IPS-11a (cell line): ENCODE measurements at regions not wholly inside any gene's neighbourhood (a gene's known extent, or its start where the extent isn't known, plus 50 kb on each side); places are given as distances from the start of the nearest gene placed in this dataset.

Source experiments
- H3K4me3 ChIP-seq: one replicate; pipeline ENCODE4 v1.5.1; 2013; ENCODE audit warnings: low read depth, low read length, control low read depth

- H3K4me3 ChIP-seq: no peak overlapping the region
Observed at GRCh38 chr15:29919380-29919881, 97.2 kb upstream of the TJP1 start.

- no peak overlapping the region for H3K4me3 ChIP-seq
Observed at GRCh38 chr15:29917600-29918597, 95.6 kb upstream of the TJP1 start.

DNA sequence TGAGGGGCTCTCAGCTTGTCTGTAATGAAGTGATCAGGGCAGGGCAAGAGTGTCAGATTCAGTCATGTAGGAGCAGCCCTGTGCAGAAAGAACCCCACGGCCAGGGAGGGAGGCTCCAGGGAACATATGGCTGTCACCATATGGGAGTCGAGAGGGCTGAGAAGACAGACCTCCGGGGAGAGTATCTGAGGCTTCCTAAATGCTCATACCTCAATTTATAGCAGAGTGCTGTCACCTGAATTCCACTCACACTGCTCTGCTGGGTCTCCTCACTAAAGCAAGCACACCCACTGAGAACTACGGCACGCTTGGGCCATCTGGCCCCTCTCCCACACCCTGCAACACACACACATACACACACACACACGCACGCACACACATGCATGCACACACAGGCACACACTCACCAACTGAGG lies 92.3 kb upstream of the TJP1 start:
- no peak overlapping the region for H3K4me3 ChIP-seq

- H3K4me3 ChIP-seq: no peak overlapping the region
Observed at GRCh38 chr15:29913528-29914135, 91.4 kb upstream of the TJP1 start.

- no peak overlapping the region for H3K4me3 ChIP-seq
Observed at GRCh38 chr15:29911705-29912104, 89.4 kb upstream of the TJP1 start.

DNA sequence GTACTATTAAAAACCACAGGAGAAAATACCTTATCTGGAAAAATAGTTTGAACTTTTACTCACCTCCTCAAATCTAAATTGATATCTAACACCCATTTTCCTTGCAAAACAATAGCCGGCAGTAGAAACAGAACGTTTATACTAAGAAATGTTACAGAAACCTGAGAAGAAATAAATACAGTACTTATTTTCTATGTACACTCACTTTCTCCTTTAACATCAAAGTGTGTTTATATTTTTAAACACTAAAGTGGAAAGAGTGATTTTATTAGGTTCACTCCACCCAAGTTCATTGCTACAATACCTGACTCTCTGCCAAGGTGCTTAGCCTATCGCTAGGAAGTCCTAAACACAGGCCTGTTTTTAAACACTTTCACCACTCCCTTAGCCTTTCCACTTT lies 87.8 kb upstream of the TJP1 start:
- no peak overlapping the region for H3K4me3 ChIP-seq

DNA sequence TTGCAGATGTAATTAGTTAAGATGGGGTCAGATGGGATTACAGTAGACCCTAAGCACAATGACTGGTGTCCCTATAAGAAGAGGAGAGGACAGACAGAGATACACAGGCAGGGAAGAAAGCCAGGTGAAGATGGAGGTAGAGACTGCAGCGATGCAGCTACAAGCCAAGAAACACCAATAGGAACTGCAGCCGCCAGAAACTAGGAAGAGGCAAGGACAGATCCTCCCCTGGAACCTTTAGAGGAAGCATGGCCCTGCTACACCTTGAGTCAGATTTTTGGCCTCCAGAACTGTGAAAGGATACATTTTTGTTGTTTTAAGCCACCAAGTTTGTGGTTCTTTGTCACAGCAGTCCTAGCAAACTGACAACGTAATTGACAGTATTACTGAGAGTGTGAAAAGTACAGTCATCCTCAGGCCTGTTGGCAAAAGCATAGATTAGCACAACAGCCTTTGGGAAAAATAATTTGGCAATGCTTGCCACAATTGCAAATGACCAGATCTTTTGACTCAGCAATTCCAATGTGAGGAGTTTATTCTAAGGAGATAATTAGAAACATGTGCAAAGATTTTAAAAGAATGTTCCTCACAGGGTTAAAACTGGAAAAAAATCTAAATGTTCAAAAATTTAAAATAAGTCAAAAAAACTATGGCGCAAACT lies 82.6 kb upstream of the TJP1 start:
- H3K4me3 ChIP-seq: no peak overlapping the region

DNA sequence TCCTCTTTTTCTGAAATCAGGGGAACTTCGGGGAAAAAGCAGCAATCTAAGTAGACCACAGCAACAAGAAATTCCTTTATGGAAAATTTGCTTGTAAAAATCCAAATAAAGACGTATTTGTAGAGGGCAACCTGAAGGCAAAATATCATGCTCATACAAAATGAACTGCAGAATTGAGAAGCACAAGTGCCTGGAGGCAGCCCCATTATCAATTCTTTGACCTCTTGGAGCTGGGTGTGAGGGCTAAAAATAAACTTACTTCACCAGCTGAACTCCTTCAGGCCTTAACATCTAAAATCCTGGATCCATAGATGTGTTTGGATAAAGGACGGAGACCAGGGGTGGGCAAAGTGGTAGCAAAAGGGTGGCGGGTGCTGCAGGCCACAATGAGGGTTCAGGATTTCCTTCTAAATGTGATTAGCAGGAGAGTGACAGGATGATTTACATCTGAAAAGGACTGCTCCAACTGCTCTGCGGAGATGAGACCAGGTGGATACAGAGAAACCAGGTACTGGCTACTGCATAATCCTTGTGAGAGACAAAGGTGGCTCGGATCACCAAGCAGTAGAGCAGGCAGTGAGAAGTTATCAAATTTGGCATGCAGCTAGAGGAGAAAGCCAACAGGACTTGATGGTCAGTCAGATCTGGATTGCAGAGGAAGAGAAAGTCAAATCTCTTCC lies 81.7 kb upstream of the TJP1 start:
- no peak overlapping the region for H3K4me3 ChIP-seq

DNA sequence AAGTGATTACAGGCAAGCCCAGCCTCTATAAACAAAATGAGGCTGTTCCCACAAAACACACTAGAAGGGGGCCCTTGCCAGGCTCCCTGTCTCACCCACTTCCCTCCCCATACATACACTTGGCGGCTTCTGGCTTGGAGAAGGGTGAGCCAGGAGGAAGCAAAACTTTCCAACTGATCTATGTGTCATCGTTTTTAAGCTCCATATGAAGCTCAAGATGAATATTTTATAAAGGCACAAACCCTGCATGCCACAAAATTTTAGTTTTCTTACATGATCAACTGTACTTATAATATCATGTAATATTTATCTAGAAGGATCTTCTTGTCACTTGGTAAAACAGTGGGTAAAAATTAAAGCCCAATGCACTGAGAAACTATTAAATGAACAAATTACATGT lies 80.8 kb upstream of the TJP1 start:
- H3K4me3 ChIP-seq: no peak overlapping the region

DNA sequence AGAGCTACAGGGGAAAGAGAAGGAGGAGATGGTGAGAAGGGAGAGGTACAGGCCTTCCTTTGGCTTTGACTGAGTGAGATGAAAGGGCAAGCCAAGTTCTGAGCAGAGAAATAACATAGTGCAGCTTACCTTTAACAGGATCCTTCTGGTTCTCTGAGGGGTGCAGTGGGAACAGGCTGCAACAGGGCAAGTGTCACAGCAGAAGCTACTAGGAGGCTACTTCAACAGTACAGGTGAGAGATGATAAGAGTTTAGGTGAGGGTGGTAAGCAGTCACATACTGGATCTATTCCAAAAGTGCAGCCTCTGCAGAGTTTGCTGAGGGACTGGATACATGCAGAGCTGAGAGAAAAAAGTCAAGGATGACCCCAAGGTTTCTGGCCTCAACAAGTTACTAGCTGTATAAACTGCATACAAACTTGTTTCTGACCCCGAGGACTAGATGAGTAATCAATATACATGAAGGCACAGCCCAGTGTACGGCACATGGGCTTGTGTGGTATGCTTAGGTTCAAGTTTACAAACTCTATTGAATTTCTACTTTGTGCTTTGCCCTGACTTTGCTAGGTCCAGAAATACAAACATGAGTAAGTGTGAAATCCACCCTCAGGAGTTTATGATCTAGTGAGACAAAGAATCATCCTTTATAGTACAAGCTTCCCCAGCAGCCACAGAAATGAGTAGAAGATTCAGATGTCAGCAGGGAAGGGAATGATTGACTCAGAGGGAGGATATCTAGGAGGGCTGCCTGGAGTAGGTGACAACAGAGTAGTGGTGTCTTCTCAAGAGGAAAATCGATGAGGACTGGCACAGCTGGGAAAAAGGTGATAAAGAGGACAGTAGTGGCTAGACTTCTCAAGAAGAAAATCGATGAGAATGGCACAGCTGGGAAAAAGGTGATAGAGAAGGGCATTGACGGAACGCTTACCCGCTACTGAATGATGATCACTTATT lies 78.2 kb upstream of the TJP1 start:
- no peak overlapping the region for H3K4me3 ChIP-seq

- no peak overlapping the region for H3K4me3 ChIP-seq
Observed at GRCh38 chr15:29896062-29896461, 73.8 kb upstream of the TJP1 start.

GRCh38 chr15:29891096-29891457 lies 68.8 kb upstream of the TJP1 start:
- no peak overlapping the region for H3K4me3 ChIP-seq

- no peak overlapping the region for H3K4me3 ChIP-seq
Observed at GRCh38 chr15:29890336-29891095, 68.2 kb upstream of the TJP1 start.

GRCh38 chr15:29889542-29890329 lies 67.5 kb upstream of the TJP1 start:
- H3K4me3 ChIP-seq: no peak overlapping the region

DNA sequence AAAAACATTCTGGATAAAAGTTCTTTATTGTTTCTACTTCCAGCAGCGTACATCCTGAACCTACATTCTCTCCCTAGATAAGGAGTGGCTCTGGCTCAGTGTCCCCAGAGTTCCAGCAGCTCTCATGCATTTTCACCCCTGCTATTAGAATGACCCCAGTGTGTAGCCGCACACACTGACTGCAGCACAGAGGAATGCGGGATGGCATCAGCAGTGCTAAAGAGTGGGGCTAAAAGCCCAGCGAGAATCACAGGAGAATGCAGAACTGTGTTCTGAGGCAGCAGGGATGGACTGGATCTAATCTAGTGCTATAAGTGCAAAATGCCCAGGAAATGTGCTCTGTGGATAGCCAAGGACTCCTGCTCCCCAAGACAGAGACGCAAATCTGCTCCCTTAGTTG lies 66.4 kb upstream of the TJP1 start:
- no peak overlapping the region for H3K4me3 ChIP-seq

DNA sequence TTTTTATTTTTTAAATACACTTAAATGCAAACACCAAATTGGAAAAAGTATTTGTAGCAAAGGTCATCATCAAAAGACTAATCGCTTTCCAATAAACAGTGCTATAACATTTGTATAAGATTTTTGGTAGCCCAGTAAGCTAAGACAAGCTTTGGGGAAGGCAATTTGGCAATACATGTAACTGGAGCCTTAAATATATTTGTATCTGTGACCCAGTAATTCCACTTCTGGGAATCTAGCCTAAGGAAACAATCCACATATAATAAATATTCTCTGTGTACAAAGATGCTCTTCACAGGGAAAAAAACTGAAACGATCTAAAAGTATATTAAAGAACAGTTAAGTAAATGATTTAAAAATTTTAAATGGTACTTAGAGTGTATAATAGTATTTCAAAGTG lies 65.5 kb upstream of the TJP1 start:
- no peak overlapping the region for H3K4me3 ChIP-seq

DNA sequence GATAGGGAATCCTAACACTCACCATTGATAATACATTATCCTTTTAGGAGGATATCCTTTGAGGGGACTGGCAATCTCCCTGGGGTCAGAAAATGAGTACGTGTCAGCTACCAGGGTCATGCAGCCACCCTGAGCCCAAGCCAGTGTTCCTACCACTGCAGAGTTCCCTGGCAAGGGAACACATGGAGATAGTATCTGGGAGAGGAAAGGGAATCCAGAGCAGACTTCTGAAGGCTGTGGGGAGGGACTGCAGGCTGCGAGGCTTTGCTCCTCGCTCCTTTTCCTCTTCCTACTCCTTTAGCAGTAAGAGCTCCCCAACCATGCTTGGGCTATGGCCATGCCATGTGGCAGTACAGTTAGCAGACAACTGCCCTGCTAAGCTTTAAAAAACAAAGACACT lies 62.9 kb upstream of the TJP1 start:
- H3K4me3 ChIP-seq: no peak overlapping the region

DNA sequence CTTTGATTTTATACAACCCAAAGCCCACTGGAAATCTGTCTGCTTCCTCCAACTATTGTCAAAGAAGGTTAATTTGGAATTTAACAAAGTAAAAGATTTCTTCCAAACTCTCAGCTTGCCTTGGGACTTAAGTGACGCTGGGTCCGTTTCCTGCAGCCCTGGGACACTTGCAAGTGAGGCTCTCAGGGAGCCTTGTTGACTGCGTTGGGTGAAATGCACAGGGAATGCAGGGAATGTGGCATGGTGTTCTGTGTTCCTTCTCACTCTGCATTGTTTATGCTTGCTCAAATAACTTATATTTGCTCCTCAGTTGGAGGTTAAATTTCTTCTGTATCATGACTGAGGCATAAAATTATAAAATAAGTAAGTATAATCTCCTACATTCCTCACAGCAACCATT lies 60.9 kb upstream of the TJP1 start:
- no peak overlapping the region for H3K4me3 ChIP-seq

DNA sequence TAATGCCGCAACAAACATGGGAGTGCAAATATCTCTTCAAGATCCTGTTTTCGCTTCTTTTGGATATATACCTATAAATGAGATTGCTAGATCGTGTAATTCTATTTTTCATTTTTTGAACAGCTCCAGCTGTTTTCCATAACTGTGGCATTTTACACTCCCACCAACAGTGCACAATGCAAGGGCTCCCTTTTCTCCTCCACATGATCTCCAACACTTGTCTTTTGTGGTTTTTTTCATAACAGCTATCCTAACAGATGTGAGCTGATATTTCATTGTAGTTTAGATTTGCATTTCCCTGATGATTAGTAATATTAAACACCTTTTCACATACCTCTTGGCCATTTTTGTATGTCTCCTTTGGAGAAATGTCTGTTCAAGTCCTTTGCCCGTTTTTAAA lies 58.6 kb upstream of the TJP1 start:
- H3K4me3 ChIP-seq: no peak overlapping the region
